ENCODE measurements at regions not wholly inside any gene's neighbourhood (a gene's known extent, or its start where the extent isn't known, plus 50 kb on each side); places are given as distances from the start of the nearest gene placed in this dataset.
"Not testable (repeated sequence)": the region's sequence is repeated elsewhere in the genome, so short reads cannot be mapped to it uniquely, and the experiment has no call there.

GRCh38 chr13:75197803-75198202 is 284.2 kb downstream of the TBC1D4 start:
- no peak overlapping the region for H3K27ac Mint-ChIP-seq
- no peak for DNase-seq
- H3K27me3 Mint-ChIP-seq (ENCODE audit: low read depth), result peaks cover 52% of the 10 kb centered on the region
- H3K36me3 Mint-ChIP-seq (ENCODE audit: insufficient read depth in 2 of 2), result no peaks in the 10 kb centered on the region
- no peak for ATAC-seq (replicated peaks in 1 of 2)
- no peak overlapping the region for H3K4me3 Mint-ChIP-seq
- no peaks in the 10 kb centered on the region for H3K9me3 Mint-ChIP-seq
- no peaks in the 10 kb centered on the region for H3K4me1 Mint-ChIP-seq (ENCODE audit: low read depth)

DNA sequence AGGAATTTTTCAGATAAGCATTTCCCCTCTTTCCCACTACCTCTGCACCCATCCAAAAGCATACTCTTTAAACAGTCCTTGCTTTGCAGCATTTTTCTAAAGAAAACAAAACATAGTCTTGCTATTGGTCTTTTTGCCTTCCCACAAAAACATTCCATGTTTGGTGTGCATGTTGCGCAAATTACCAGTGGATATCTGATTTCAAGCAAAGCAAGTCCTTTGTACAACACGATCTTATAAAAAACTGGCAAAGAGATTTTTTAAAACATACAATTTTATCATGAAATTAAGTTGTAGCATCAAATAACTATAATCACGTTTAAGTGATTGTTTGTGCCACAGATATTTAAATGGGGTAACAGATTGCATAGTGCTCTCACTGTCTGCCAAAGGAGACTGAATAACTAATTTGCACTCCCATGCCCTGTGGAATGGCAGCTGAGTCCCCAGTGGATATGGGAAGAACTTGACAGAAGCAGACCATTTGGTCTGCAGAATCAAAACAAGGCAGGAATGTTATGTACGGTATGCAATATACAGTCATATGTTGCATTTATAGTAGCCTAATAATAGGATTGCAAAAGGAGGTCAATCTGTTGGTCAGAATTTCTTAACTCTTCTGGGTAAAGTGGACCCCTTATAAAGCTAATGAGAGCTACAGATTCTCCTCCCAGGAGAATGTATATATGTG is 285.7 kb downstream of the TBC1D4 start:
- Mint-ChIP-seq H3K9me3 (no peaks in the 10 kb centered on the region), H3K36me3 (ENCODE audit: insufficient read depth in 2 of 2) (no peaks in the 10 kb centered on the region), H3K4me3 (no peak overlapping the region), H3K27ac (no peak overlapping the region), H3K4me1 (ENCODE audit: low read depth) (no peaks in the 10 kb centered on the region), H3K27me3 (ENCODE audit: low read depth) (peaks cover 50% of the 10 kb centered on the region)
- no peak for DNase-seq
- ATAC-seq (replicated peaks in 1 of 2), result no peak

DNA sequence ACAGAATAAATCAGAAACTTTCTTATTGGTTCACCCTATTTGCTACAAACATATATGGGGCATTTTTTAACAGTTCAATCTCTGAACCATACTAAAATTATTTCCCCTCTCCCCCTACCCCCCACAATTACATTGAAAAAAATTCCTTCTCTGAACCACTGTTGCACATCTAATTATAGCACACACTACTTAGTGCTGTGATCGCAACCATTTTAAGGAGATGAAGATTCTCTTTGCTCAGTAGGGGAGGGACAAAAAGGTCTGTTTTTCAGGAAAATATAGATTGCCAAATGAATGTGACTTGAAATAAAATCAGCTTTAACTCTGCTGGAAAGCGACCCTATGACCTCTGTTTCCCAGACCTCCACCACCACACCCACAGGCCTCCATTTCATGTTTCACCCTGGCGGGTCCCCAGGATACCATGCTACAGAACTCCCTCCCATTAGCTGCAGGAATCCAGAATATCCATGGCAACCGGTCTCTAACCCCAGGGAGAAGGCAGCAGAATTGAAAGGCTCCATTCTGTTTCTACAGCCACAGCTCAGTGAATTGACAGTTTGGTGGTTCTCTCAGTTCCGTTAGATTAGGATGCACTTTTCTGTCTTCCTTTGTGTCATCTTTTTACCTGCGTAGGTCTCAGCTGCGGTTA is 286.3 kb downstream of the TBC1D4 start:
- H3K4me3 Mint-ChIP-seq, result no peak overlapping the region
- peaks cover 43% of the 10 kb centered on the region for H3K27me3 Mint-ChIP-seq (ENCODE audit: low read depth)
- no peaks in the 10 kb centered on the region for H3K9me3 Mint-ChIP-seq
- no peak overlapping the region for H3K27ac Mint-ChIP-seq
- ATAC-seq (replicated peaks in 1 of 2) (no peak), DNase-seq (no peak)
- H3K36me3 Mint-ChIP-seq (ENCODE audit: insufficient read depth in 2 of 2), result no peaks in the 10 kb centered on the region
- H3K4me1 Mint-ChIP-seq (ENCODE audit: low read depth), result no peaks in the 10 kb centered on the region

DNA sequence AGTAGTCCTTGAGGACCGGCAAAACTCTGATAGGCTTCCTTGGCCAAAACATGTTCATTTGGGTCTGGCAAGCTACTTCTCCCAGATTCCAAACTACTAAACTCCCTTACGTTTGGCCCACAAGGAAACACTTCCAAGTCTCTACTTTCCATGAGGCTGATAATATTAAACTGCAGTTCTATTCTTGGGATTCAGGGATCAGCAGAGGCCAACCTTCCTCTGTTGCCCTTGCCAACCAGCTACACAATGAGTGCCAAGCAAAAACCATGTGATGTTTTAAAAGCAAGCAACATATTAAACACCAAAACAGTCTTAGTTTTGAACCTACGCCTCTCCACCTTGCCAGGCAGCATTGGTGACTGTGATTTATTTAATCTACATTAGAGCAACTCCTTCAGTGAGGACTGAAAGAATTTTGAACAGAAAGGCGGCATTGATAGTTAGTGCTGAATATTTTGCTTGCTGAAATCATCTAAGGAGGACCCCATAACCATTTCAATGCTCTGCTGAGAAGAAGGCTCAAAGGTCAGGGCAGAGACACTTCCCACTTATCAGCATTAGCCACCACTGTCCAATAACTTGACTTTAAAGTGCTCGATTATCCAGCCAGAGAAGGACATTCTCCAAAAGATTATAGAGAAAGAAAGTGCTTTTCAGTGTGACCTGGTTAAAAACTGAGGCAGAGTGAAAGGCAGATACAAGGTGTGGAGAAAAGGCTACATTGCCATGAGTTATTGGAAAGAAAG is 287.1 kb downstream of the TBC1D4 start:
- peaks cover 37% of the 10 kb centered on the region for H3K27me3 Mint-ChIP-seq (ENCODE audit: low read depth)
- H3K27ac Mint-ChIP-seq, result no peak overlapping the region
- H3K4me3 Mint-ChIP-seq, result no peak overlapping the region
- H3K9me3 Mint-ChIP-seq, result no peaks in the 10 kb centered on the region
- DNase-seq, result no peak
- H3K36me3 Mint-ChIP-seq (ENCODE audit: insufficient read depth in 2 of 2), result no peaks in the 10 kb centered on the region
- H3K4me1 Mint-ChIP-seq (ENCODE audit: low read depth), result no peaks in the 10 kb centered on the region
- no peak for ATAC-seq (replicated peaks in 1 of 2)

DNA sequence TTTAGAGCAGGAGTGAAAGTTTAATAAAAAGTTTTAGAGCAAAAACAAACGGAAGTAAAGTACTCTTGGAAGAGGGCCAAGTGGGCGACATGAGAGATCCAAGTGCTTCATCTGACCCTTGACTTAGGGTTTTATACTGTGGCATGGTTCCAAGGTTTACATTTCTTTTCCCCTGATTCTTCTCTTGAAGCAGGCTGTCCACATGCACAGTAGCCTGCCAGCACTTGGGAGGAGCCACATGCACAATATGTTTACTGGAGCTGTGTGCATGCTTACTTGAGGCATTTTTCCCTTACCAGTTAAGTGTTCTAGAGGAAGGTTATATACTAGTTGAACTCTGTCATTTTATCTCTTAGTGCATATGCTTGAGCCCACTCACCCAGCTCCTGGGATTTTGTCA is 295.6 kb downstream of the TBC1D4 start:
- no peak for DNase-seq
- H3K27ac Mint-ChIP-seq, result no peak overlapping the region
- H3K36me3 Mint-ChIP-seq (ENCODE audit: insufficient read depth in 2 of 2), result peaks cover 0 to 4% of the 10 kb centered on the region in 2 donors
- no peak for ATAC-seq (replicated peaks in 1 of 2)
- no peak overlapping the region for H3K4me3 Mint-ChIP-seq
- peaks cover 3 to 9% of the 10 kb centered on the region in 2 donors for H3K9me3 Mint-ChIP-seq
- no peaks in the 10 kb centered on the region for H3K4me1 Mint-ChIP-seq (ENCODE audit: low read depth)
- peaks cover 12% of the 10 kb centered on the region for H3K27me3 Mint-ChIP-seq (ENCODE audit: low read depth)

DNA sequence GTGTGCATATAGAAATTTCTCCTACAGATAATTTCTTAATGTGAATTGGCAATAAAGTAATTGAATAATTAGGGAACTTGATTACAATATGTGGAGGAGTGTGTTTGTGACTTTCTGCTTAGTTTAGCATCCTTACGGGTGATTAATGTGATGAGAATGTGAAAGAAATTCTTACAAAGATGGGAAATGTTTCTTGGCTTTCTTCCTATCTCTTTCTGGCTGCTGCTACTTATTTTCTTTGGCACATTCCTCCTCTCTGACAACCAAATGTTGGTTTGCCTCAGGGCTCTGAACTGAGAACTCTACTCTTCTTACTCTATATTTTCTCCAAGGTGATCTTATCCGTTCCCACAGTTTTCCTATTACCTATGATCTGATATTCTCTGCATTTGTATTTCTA is 300.1 kb downstream of the TBC1D4 start:
- H3K36me3 Mint-ChIP-seq (ENCODE audit: insufficient read depth in 2 of 2), result peaks cover 0 to 4% of the 10 kb centered on the region in 2 donors
- H3K27ac Mint-ChIP-seq, result no peak overlapping the region
- no peaks in the 10 kb centered on the region for H3K4me1 Mint-ChIP-seq (ENCODE audit: low read depth)
- peaks cover 3 to 9% of the 10 kb centered on the region in 2 donors for H3K9me3 Mint-ChIP-seq
- no peak for DNase-seq
- ATAC-seq (replicated peaks in 1 of 2), result no peak
- H3K4me3 Mint-ChIP-seq, result no peak overlapping the region
- peaks cover 7% of the 10 kb centered on the region for H3K27me3 Mint-ChIP-seq (ENCODE audit: low read depth)

DNA sequence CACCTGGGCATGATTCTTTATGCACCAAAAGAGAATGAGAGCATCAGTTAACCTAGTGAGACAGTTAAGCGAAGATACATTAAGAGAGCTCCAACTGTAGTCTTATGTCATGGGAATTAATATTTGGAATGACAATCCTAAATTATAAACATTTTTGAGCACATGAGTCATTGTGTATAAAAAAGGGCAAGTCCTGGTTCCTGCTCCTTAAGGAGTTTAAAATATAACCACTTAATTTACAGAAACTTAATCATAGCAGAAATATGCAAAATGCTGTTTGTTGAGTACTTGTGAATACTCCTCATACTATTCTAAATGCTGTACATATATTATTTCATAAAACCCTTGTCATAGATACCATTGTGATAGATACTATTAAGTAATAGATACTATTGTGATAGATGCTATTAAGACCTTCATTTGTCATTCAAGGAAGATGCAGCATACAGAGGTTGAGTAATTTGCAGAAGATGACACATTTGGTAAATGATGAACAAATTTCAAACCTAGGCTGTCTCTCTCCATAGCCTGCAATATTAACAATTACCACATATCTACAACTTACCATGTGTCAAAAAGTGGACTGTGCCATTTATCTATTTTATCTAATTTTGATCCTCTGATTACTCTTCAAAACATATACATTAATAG is 301.0 kb downstream of the TBC1D4 start:
- no peak overlapping the region for H3K27ac Mint-ChIP-seq
- DNase-seq (no peak), ATAC-seq (replicated peaks in 1 of 2) (no peak)
- H3K27me3 Mint-ChIP-seq (ENCODE audit: low read depth), result peaks cover 7% of the 10 kb centered on the region
- no peak overlapping the region for H3K4me3 Mint-ChIP-seq
- no peaks in the 10 kb centered on the region for H3K4me1 Mint-ChIP-seq (ENCODE audit: low read depth)
- peaks cover 0 to 4% of the 10 kb centered on the region in 2 donors for H3K36me3 Mint-ChIP-seq (ENCODE audit: insufficient read depth in 2 of 2)
- peaks cover 4 to 12% of the 10 kb centered on the region in 2 donors for H3K9me3 Mint-ChIP-seq

- DNase-seq, result no peak
- H3K36me3 Mint-ChIP-seq (ENCODE audit: insufficient read depth in 2 of 2), result no peaks in the 10 kb centered on the region
- peaks cover 3% of the 10 kb centered on the region for H3K4me1 Mint-ChIP-seq (ENCODE audit: low read depth)
- no peak overlapping the region for H3K27ac Mint-ChIP-seq
- no peak overlapping the region for H3K4me3 Mint-ChIP-seq
- H3K9me3 Mint-ChIP-seq, result peaks cover 2 to 6% of the 10 kb centered on the region in 2 donors
- ATAC-seq (replicated peaks in 1 of 2), result no peak
- peaks cover 7% of the 10 kb centered on the region for H3K27me3 Mint-ChIP-seq (ENCODE audit: low read depth)
Measured at GRCh38 chr13:75178436-75178835, 303.5 kb downstream of the TBC1D4 start.

- Mint-ChIP-seq H3K4me1 (ENCODE audit: low read depth) (peaks cover 4% of the 10 kb centered on the region), H3K27ac (no peak overlapping the region), H3K27me3 (ENCODE audit: low read depth) (peaks cover 5% of the 10 kb centered on the region), H3K36me3 (ENCODE audit: insufficient read depth in 2 of 2) (no peaks in the 10 kb centered on the region), H3K4me3 (no peak overlapping the region), H3K9me3 (peaks cover 2 to 3% of the 10 kb centered on the region in 2 donors)
- ATAC-seq (replicated peaks in 1 of 2) (no peak), DNase-seq (no peak)
Measured at GRCh38 chr13:75175575-75175974, 306.4 kb downstream of the TBC1D4 start.

- H3K27me3 Mint-ChIP-seq (ENCODE audit: low read depth); H3K4me1 Mint-ChIP-seq (ENCODE audit: low read depth); H3K4me3 Mint-ChIP-seq; H3K27ac Mint-ChIP-seq; H3K9me3 Mint-ChIP-seq; DNase-seq; H3K36me3 Mint-ChIP-seq (ENCODE audit: insufficient read depth in 2 of 2); ATAC-seq (replicated peaks in 1 of 2): not testable (repeated sequence)
Measured at GRCh38 chr13:75175097-75175496, 306.9 kb downstream of the TBC1D4 start.

DNA sequence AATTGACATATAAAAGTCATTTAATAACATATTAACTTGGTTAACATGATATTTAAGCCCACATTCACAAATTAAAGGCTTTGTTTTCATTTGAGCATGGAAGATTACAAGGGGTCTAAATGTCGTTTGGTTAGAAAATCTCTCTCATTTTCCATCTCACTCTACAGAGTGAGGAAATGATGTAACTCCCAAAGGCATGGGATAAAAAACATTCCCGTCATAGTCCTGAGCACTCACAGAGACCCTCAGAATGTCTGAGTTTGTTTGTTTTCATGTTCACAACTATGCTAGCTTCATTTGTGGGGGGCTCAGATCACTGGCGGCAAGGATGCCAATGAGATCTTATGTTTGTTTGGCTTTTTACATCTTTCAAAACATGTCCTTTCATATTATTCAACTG is 307.5 kb downstream of the TBC1D4 start:
- Mint-ChIP-seq H3K9me3 (peaks cover 2 to 3% of the 10 kb centered on the region in 2 donors), H3K4me3 (no peak overlapping the region), H3K27ac (no peak overlapping the region), H3K27me3 (ENCODE audit: low read depth) (peaks cover 5% of the 10 kb centered on the region), H3K36me3 (ENCODE audit: insufficient read depth in 2 of 2) (no peaks in the 10 kb centered on the region), H3K4me1 (ENCODE audit: low read depth) (peaks cover 4% of the 10 kb centered on the region)
- no peak for DNase-seq
- ATAC-seq (replicated peaks in 1 of 2), result no peak

DNA sequence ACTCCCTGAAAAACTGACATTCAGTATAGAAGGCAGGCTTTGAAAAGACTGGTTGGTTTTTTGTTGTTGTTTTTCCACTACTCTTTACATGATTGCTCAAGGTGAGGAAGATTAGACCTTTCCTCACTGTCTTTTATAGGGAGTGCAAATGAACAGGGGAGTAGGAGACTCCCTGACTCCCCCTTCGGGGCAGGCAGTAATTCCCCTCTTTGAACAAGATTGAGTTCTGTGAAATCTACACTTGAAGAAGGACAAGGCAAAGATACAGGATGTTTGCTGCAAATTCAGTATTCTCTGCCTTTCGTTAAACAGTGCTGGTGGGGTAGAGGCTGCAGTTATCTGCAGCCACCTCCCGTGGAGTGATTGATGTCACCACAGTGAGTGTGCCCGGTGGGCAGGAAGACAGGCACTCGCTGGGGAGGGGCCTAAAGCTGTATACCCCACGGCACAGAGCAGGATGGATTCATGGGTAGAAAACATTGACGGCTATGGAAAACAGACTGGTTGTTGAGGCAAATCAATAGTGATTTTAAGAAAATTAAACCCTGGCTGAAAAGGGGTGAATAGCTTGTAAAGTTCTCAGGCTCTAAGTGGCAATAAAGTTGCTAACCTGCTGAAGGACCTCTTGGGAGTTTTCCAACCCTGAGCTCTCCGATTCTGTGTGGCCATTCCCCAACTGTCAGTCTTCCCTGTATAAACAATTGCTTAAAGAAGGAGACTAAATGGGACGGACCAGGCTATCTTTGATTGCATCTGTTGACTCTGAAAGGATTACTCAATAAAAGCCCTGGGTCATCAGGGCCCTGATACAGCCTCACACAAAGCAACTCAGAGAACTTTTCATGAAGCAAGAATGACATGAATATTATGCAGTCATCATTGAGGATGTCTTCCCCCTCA is 308.3 kb downstream of the TBC1D4 start:
- H3K4me3 Mint-ChIP-seq, result no peak overlapping the region
- no peaks in the 10 kb centered on the region for H3K36me3 Mint-ChIP-seq (ENCODE audit: insufficient read depth in 2 of 2)
- peaks cover 2 to 3% of the 10 kb centered on the region in 2 donors for H3K9me3 Mint-ChIP-seq
- no peak for ATAC-seq (replicated peaks in 1 of 2)
- H3K4me1 Mint-ChIP-seq (ENCODE audit: low read depth), result peaks cover 4% of the 10 kb centered on the region
- no peak overlapping the region for H3K27ac Mint-ChIP-seq
- H3K27me3 Mint-ChIP-seq (ENCODE audit: low read depth), result peaks cover 5% of the 10 kb centered on the region
- DNase-seq, result no peak

Data from activated T-cell treated with anti-CD3 and anti-CD28 coated beads, Interleukin-2, amount 50 U/mL, for 72 hours (primary cell).